GM23338 (cell line): ENCODE measurements at regions not wholly inside any gene's neighbourhood (a gene's known extent, or its start where the extent isn't known, plus 50 kb on each side); places are given as distances from the start of the nearest gene placed in this dataset.
A peak's percentile ranks its signal among the peaks of the same experiment; 100 is the strongest.

Experiments used
- ATAC-seq: fragments of 200-7000 bp; cut with Tn5 transposase; 3 replicates; pipeline ENCODE4 v1.9.1; 2020
- DNase-seq: peaks from one replicate; pipeline ENCODE4 v3.0.0-alpha.2; 2015; ENCODE audit warnings: low spot score
- H2AFZ ChIP-seq: fragments of 200-600 bp; sonication (generic); 2 replicates; pipeline ENCODE4 v1.8.0; 2016; ENCODE audit warnings: antibody characterized with exemption, mild to moderate bottlenecking, moderate library complexity
- H3F3A ChIP-seq: fragments of 200-600 bp; sonication (generic); replicated peaks from 2 replicates; pipeline ENCODE4 v1.8.0; 2017; ENCODE audit warnings: antibody characterized with exemption, mixed run types, low read depth
- H3K27ac ChIP-seq: fragments of 200-600 bp; sonication (generic); 2 replicates; pipeline ENCODE4 v1.6.1; 2016; ENCODE audit warnings: low read depth
- H3K27me3 ChIP-seq: fragments of 200-600 bp; sonication (generic); 2 replicates; pipeline ENCODE4 v1.8.0; 2016; ENCODE audit warnings: mild to moderate bottlenecking, mixed run types, moderate library complexity; ENCODE audit not compliant: insufficient read depth
- H3K36me3 ChIP-seq: fragments of 200-600 bp; sonication (generic); 2 replicates; pipeline ENCODE4 v1.8.0; 2016; ENCODE audit warnings: mild to moderate bottlenecking; ENCODE audit not compliant: insufficient read depth
- H3K4me1 ChIP-seq: fragments of 200-600 bp; sonication (generic); 2 replicates; pipeline ENCODE4 v1.8.0; 2016; ENCODE audit warnings: mild to moderate bottlenecking, moderate library complexity; ENCODE audit not compliant: insufficient read depth
- H3K4me2 ChIP-seq: fragments of 200-600 bp; sonication (generic); 2 replicates; pipeline ENCODE4 v1.7.1; 2017; ENCODE audit warnings: mixed run types
- H3K4me3 ChIP-seq: fragments of 200-600 bp; sonication (generic); 2 replicates; pipeline ENCODE4 v1.6.1; 2016; ENCODE audit warnings: mixed run types
- H3K79me2 ChIP-seq: fragments of 200-600 bp; sonication (generic); replicated peaks from 2 replicates; pipeline ENCODE4 v1.8.0; 2017; ENCODE audit warnings: mild to moderate bottlenecking; ENCODE audit not compliant: insufficient read depth
- H3K9me2 ChIP-seq: fragments of 200-600 bp; sonication (generic); 2 replicates; pipeline ENCODE4 v1.8.0; 2017; ENCODE audit not compliant: insufficient read depth
- H4K20me1 ChIP-seq: fragments of 200-600 bp; sonication (generic); replicated peaks from 2 replicates; pipeline ENCODE4 v1.8.0; 2017; ENCODE audit warnings: mild to moderate bottlenecking; ENCODE audit not compliant: insufficient read depth
- H3K27ac Mint-ChIP-seq: 2 replicates; pipeline ENCODE4 v1.8.0; 2020; ENCODE audit warnings: inconsistent platforms, mild to moderate bottlenecking, moderate library complexity, mixed read lengths
- H3K27me3 Mint-ChIP-seq: 3 replicates; pipeline ENCODE4 v1.8.0; 2022; ENCODE audit warnings: low read depth, mild to moderate bottlenecking, moderate library complexity, mixed read lengths, inconsistent platforms; ENCODE audit not compliant: insufficient read depth, poor library complexity
- H3K36me3 Mint-ChIP-seq: 3 replicates; pipeline ENCODE4 v1.8.0; 2021; ENCODE audit warnings: low read depth, mild to moderate bottlenecking, inconsistent platforms, moderate library complexity, mixed read lengths
- H3K4me1 Mint-ChIP-seq: 3 replicates; pipeline ENCODE4 v1.8.0; 2020; ENCODE audit warnings: mild to moderate bottlenecking, inconsistent platforms, mixed read lengths
- H3K4me3 Mint-ChIP-seq: 3 replicates; pipeline ENCODE4 v1.8.0; 2021; ENCODE audit warnings: moderate library complexity, mild to moderate bottlenecking, inconsistent platforms, mixed read lengths
- H3K9me3 Mint-ChIP-seq: 3 replicates; pipeline ENCODE4 v1.8.0; 2020; ENCODE audit warnings: moderate library complexity, mild to moderate bottlenecking, inconsistent platforms, mixed read lengths
- CREB1 ChIP-seq: fragments of 250-450 bp; sonication (Bioruptor Pico); IDR thresholded peaks from 2 replicates; pipeline ENCODE4 v1.5.0; 2020; ENCODE audit warnings: low read depth, mild to moderate bottlenecking, moderate library complexity
- CTCF ChIP-seq, 2 experiments: fragments of 200-600 bp in 1 of 2; sonication (generic) in 1 of 2; conservative IDR thresholded peaks; 2 replicates each; pipeline versions ENCODE4 v1.5.1 to v1.6.1; 2016 to 2017; ENCODE audit warnings: antibody characterized with exemption in 2 of 2, low read depth in 2 of 2, mild to moderate bottlenecking in 2 of 2, moderate library complexity in 1 of 2
- ETS1 ChIP-seq: IDR thresholded peaks from 2 replicates; pipeline ENCODE4 v1.6.1; 2016; ENCODE audit warnings: antibody characterized with exemption
- EZH2 ChIP-seq: fragments of 200-600 bp; sonication (generic); IDR thresholded peaks from one replicate; pipeline ENCODE4 v1.8.0; 2017; ENCODE audit warnings: antibody characterized with exemption, mild to moderate bottlenecking, low read depth; ENCODE audit not compliant: unreplicated experiment
- JUNB ChIP-seq: IDR thresholded peaks from one replicate; pipeline ENCODE4 v1.6.1; 2016; ENCODE audit warnings: antibody characterized with exemption; ENCODE audit not compliant: unreplicated experiment
- NANOG ChIP-seq: IDR thresholded peaks from 2 replicates; pipeline ENCODE4 v1.6.1; 2016; ENCODE audit warnings: antibody characterized with exemption, borderline replicate concordance
- POLR2AphosphoS5 ChIP-seq: IDR thresholded peaks from 2 replicates; pipeline ENCODE4 v1.6.1; 2016; ENCODE audit warnings: antibody characterized with exemption, low read depth
- REST ChIP-seq: IDR thresholded peaks from one replicate; pipeline ENCODE4 v1.6.1; 2018; ENCODE audit warnings: antibody characterized with exemption; ENCODE audit not compliant: unreplicated experiment
- STAT1 ChIP-seq: IDR thresholded peaks from one replicate; pipeline ENCODE4 v1.6.1; 2016; ENCODE audit warnings: antibody characterized with exemption; ENCODE audit not compliant: unreplicated experiment
- ZNF114 ChIP-seq: fragments of 250-450 bp; sonication (Bioruptor Pico); IDR thresholded peaks from 2 replicates; pipeline ENCODE4 v1.5.0; 2020; ENCODE audit warnings: mild to moderate bottlenecking, moderate library complexity

- TF ChIP-seq CTCF (conservative IDR thresholded peaks at IDR 0.05; ENCODE audit: low read depth in 2 of 2) (no peak), ETS1 (no peak), JUNB (no peak)
These were observed 115.8 kb upstream of the MAP3K1 start (continued) for GRCh38 chr5:56699538-56699937.

- ATAC-seq: peak; percentile 55
- DNase-seq: no peak
- no peaks in the 10 kb centered on the region for H3K36me3 Mint-ChIP-seq
- Histone ChIP-seq H3K4me3 (no peak overlapping the region), H3K27me3 (no peaks in the 10 kb centered on the region), H3K27ac (peak overlapping the region; percentile 80; the same call in 1 of the 2 replicates), H3K4me2 (no peak overlapping the region), H3K4me1 (peaks cover 21% of the 10 kb centered on the region), H3K9me2 (no peaks in the 10 kb centered on the region), H3K79me2 (no peaks in the 10 kb centered on the region), H3K36me3 (no peaks in the 10 kb centered on the region), H4K20me1 (no peaks in the 10 kb centered on the region), H3F3A (no peaks in the 10 kb centered on the region), H2AFZ (peak overlapping the region; percentile 87)
- H3K9me3 Mint-ChIP-seq: no peaks in the 10 kb centered on the region
- peaks cover 31% of the 10 kb centered on the region for H3K4me1 Mint-ChIP-seq
- no peaks in the 10 kb centered on the region for H3K27me3 Mint-ChIP-seq
- H3K4me3 Mint-ChIP-seq: no peak overlapping the region
- TF ChIP-seq CTCF (conservative IDR thresholded peaks at IDR 0.05; ENCODE audit: low read depth in 2 of 2) (no peak), REST (no peak), EZH2 (no peak), STAT1 (no peak), CREB1 (CRISPR knock-in tag) (no peak), ZNF114 (CRISPR knock-in tag) (no peak), JUNB (no peak), ETS1 (no peak), POLR2AphosphoS5 (no peak), NANOG (no peak)
- no peak overlapping the region for H3K27ac Mint-ChIP-seq
These were observed 116.6 kb upstream of the MAP3K1 start for GRCh38 chr5:56698463-56699381.
